Cardiac septum (tissue), 1 donor: ENCODE measurements at regions not wholly inside any gene's neighbourhood (a gene's known extent, or its start where the extent isn't known, plus 50 kb on each side); places are given as distances from the start of the nearest gene placed in this dataset.

Experiments
- DNase-seq: peaks from one replicate; pipeline ENCODE4 v3.0.0-alpha.2; 2020; ENCODE audit warnings: low spot score
- intact Hi-C: fragments of 100-400 bp; cut with DNase I; formaldehyde crosslinking; loops from one replicate; pipeline ENCODE4 v1.14.0; 2022
- donor health status: DM: no; HTN: no; CAD: no.

DNA sequence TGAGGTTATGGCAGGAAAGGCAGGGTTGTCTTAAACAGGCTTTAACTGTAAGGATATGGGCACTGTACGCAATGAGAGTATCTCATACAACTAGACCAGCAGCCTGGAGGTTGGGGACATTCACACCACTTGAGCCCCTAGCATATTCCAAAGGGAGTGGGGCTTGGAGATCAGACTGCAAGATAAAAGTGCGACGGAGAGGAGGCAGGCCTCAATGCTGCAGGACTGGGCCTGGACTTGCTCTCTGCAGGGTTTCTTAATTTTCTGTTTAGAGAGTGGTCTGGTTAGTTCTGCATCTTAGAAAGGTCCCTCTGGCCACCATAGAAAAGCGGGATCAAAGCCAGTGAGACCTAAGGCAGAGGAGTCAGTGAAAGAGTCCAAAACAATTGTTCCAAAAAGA lies 357.7 kb upstream of the NR2F2 start:
- DNase-seq: no peak
- intact Hi-C loops: no loop called here

DNA sequence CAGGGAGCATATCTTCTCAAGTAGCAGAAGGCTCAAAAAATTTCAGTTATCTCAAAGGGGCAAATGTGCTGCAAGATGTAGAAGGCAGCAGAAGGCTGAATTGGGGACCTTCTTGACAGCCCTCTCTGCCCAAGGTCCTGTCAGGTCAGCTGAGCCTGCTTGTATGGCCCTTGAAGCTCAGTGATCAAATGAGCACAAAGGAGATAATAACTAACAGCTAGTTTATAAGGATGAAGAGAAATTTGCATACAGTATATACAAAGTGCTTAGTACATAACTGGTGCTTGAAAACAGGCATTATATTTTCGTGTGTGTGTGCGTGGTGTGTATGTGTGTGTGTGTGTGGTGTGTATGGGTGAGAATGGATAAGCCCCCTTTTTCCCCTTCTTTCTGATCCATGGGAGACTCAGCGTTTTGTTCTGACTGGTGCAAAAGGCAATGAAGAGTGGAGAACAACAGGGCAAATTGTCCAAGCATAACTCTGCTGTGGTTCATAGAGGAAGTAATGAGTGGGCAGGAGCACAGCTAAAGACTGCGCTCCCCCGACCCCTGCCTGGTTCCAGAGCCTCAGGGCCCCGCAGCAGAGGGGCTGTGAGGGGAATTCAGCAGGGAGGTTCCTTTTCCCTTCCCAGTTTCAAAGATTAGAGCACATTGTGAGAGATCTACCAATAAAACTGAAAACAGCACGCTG lies 356.8 kb upstream of the NR2F2 start:
- intact Hi-C loops: no loop called here
- DNase-seq: no peak

DNA sequence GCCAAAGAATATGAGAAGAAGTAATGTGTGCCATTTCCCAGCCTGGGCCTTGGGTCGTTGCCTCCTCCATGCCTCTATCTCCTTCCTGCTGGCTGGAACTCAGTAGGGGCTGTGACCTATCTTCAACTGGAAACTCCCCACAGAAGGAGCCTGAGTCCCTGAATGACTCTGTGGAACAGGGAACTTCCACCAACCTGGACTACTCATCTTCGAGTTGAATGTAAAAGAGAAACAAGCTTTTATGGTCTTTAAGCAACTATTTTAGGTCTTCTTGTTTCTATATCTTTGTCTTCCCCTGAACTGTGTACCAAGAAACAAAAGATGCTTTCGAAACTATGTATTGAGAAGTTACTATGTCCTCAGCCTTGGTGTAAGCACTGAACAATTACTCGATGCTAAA lies 355.3 kb upstream of the NR2F2 start:
- no peak for DNase-seq
- intact Hi-C loops: no loop called here

DNA sequence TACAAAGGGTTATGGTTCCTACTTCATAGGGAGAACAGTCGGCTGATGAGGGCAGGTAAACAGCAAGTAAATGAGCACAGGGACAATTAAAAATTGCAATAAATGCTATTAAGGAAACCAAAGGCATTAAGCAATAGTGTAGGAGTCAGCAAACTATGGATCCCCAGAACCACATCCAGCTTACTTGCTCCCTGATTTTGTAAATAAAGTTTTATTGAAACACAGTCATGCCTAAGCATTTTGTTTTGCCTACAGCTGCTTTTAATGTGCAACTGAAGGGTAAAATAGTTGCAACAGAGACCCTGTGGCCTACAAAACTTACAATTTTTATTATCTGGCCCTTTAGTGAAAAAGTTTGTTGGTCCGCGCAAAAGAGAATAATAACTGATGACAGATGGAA lies 351.2 kb upstream of the NR2F2 start:
- intact Hi-C loops: no loop called here
- DNase-seq: no peak

DNA sequence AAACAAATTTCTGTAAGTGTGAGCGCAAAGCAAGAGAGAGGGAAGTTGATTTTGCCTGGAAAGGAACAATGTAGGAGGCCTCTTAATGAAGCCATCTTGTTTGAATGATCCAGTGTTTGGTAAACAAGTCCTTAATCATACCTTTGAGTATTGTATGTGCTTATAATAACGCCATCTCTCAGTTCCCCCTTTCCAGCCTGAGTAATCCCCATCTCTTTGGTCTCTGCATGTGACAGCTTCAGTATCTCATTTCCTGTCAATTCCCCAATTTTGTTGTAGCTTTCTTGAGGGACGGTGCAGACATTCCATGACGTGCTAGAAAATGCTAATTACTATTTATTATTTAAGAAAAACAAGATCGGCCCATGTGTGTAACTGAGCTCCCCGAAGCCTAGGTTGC lies 349.3 kb upstream of the NR2F2 start:
- DNase-seq: no peak
- intact Hi-C loops: no loop called here

DNA sequence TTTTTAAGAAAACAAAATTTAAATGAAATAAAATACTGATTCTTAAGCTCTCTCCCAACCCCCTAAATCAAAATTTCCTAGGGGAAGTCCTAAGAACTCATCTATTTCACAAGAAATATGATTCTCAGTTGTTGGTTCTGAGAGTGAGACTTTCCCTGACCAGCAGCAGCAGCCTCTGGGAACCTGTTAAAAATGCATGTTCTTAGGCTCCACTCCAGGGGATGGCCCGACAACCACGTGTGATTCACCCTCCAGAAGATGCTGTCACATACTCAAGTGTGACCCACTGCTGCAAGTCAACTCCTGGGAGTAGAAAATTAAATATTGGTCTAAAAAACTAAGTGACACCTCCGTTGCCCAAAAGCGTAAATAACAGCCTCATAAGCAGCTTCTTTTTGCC lies 343.2 kb upstream of the NR2F2 start:
- DNase-seq: no peak
- intact Hi-C loops: no loop called here

DNA sequence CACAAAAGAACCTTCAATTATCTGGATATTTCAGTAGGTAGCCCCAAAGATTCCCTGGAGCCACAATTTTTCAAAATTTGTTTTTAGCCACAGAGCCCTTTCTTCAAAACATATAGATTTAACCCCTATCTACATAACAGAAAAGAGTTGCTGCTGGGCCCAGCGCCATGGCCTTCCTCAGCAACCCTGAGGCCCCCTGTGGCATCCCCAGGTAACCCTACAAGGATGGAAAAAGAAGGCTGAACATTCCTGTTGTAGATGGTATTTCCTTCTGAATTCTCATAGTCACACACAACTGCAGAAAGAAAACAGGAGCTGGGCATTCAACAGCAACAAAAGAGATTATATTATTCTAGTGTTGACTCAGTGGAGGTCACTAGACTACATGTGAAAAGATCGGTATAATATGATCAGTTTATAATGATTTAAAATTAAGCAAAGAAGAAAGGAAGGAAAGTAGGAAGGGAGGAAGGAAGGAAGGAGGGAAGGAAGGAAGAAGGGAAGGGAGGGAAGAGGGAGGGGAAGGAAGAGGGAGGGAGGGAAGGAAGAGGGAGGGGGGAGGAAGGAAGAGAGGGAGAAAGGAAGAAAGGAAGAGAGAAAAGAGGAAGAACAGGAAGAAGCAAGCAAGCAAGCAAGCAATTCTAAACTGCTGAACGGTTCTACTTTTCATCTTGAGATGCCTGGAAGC lies 342.5 kb upstream of the NR2F2 start:
- DNase-seq: no peak
- intact Hi-C loops: no loop called here

DNA sequence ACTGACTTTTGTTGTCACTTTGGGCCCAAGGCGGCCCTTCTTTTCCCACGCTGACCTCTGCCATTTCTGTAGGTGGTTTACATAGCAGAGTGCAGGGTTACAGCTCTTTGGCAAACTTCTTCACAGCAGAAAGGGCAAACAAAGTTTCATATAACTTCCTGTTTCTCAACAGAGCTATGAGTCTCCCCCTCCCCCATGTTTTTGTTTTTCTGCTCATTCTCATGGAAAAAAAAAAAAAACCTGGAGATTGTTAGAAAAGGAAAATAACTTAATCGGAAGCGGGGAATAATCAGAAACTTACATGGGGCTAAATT lies 342.0 kb upstream of the NR2F2 start:
- intact Hi-C loops: no loop called here
- DNase-seq: no peak

DNA sequence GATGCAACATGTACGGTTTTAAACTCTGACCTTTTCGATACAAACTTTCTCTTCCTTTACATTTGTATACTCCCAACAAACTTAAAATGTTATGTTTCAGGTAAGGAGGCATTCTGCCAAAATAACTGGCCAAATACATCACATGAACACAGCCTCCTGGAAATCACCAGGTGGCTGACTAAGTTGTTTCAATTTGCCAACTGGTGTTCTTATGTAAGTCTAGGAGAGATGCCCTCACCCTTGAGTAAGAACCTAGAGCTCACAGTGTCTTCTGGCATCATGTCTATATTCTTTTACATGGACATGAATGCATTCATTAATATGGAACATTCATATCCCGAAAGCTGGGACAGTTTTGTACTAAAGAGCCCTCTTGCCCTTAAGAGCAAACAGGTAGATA lies 341.1 kb upstream of the NR2F2 start:
- no peak for DNase-seq
- intact Hi-C loops: no loop called here

DNA sequence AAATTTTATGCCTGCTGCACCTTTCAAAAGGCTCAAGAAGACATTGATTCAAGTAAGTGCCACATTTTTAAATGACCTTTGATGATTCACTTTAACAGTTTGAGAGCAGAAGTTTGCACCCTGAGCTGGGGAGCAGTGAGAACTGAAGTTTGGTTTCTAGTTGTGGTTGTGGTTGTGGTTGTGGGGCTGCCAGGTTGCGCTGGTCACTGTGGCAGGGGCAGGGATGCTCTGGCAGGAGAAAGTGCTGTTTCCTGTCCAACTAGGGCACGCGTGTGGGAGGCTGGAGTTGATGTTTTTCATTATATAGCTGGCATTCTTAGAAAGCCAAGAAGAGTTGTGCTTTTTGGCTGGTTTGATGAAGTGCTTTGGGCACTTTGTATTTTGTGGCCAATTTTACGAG lies 339.7 kb upstream of the NR2F2 start:
- no peak for DNase-seq
- intact Hi-C loops: no loop called here

DNA sequence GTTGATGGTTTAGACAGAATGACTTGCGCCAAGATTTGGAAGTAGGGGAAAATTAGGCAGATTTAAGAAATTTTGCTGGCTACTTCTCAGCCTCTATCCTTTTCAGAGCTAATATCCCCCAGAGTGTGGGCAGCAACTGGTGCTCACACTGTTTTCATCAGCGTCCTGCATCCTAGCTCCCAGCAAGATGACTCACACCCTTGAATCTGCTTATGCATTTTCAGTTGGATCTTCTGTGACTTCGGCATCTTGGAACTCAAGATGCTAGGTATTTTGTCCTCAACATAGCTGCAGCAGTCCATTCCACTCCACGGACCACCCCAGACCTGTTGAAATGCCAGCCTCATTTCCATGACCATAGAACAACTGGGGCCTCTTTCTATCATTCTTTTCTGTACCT lies 336.1 kb upstream of the NR2F2 start:
- intact Hi-C loops: no loop called here
- DNase-seq: no peak

DNA sequence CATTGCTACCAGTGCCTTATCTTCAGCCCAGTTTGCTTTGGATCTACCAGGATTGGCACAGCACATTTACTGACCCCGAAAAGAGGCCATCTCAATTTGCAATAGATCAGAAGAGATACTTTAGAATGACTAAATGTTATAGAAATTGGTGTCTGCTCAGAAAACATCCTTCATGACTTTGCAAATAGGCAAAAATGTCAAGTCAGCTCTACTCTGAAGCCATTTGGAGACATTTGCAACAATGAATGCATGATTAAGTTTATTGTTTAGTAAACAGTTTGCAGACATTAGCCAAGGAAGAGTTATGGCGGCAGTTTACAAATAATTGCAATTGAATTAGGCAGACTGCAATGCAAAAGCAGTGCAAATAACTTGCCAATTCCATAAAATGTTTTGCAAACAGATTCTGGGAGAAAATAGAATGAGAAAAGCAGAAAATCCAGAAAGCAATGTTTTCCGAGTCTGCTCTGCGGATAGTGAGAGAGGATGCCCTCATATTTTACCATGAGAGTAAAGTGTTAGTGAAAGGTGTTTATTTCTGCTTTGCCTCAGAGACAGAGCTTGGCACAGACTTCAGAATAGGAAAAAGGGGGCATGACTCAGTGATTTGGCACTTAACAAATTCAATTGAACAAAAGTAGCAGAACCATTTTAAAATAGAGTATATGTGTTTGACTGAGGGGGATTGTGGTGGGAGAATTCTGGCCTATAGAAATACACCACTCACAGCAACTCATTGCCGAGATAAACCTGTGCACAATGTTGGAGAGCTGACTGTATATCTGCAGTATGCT lies 334.9 kb upstream of the NR2F2 start:
- intact Hi-C loops: no loop called here
- no peak for DNase-seq

DNA sequence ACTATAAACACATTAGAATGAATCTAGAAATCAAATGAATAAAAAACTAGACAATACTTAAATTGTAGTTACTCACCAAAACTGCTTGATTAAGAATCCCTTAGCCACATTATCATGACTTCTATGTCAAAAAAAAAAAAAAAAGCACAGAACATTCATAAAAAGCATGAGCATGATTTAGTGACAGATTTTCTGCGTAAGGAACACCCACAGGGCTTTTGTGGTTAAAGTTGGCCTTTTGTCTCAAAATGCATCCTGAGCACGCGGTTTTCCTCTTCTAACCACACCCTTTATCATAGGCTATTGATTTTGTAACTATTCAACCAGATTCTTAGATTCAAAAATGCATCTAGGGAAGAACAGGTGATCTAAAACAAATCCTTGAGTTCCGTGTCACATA lies 334.0 kb upstream of the NR2F2 start:
- DNase-seq: no peak
- intact Hi-C loops: no loop called here

DNA sequence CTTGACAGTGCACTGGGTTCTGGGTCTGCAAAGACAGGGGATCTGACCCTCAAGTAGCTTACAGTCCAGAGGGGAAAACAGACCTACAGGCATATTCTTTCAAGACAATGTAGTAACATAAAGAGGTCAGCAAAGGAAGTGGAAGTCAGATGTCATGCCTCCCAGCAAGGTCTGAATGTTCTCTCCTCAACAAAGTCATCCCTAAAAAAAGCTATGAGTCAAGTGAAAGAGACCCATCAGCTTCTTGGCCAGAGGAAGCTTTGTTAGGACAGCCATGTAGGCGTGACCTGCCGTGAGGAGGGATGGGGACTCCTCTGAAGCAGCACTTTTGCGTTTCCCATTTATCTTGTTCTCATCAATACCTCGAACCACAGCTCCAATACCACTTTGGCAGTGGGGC lies 331.6 kb upstream of the NR2F2 start:
- intact Hi-C loops: no loop called here
- no peak for DNase-seq

DNA sequence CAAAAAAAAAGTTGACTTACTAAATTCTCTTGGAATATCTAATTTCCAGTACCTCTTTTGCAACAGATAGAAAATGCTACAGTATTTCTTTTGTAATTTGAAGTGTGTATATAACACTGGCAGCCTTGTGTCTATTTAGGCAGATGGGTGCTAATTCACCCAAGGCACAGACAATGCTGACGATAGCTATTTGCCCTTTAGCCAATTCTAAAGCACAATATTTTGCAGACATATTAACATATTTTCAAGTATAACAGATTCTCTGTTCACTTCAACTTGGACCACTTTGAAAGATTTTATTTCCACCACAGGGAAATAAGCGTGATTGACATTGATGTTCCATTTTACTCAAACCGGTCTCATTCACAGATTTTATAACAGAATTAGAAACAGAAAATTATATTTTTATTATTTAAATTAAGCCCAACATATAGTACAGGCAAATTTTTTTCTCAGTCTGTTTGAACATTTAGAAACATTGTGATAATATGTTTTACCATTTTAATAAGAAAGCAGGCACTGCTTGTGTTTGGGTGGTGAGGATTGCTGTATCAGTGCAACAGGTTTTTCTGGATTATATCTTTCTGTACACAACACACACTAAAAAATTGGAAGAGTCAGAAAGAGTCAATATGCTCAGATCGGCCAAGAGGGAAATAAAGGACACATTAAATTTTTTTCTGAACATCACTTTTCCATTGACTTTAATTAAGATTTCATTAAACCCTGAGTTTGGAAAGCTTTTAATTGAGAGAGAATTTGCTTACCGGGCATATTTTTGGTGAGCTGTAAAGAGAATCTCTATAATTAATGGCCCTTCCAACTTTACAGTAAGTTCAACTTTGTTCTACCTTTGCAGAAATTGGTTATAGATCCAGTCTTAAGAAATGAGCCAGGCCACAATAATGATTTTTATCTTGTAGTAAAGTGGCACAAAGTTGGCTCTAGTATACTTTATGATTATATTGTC lies 327.3 kb upstream of the NR2F2 start:
- DNase-seq: no peak
- intact Hi-C loops: no loop called here

DNA sequence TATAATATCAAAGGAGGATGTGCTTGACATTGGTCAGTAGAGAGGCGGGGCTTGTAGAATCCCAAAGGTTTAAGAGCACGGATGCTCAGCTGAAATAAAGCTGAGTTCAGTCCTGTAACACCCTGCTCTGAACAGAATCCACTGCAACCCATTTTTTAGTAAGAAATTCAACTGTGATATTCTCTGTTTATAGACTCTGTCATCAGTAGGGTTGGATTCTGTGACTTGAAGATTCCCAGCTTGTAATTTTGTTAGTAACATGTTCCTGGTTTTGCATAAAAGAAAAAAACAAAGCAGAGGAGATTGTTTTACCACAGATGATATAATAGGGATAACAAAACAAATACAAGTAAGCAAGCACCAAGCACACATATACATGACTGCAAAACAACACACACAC lies 324.6 kb upstream of the NR2F2 start:
- no peak for DNase-seq
- intact Hi-C loops: no loop called here

DNA sequence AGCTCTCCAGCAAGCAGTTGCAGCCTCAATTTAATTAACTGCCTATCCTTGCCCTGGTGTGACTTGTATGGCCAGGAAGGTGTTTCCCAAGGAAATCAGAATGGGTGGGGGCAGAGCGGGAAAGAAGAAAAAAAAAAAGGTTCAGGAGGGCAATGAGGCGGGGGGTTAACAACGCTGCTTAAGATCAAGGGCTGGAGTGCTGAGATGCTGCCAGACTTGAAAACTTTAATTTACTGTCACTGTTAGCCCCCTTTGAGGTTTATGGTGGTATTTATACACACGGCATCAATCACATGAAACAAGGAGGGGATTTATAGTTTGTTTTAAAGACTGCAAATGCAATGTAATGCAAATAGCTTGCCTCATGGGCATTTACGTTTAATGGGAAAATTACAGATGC lies 319.4 kb upstream of the NR2F2 start:
- intact Hi-C loops: no loop called here
- no peak for DNase-seq

DNA sequence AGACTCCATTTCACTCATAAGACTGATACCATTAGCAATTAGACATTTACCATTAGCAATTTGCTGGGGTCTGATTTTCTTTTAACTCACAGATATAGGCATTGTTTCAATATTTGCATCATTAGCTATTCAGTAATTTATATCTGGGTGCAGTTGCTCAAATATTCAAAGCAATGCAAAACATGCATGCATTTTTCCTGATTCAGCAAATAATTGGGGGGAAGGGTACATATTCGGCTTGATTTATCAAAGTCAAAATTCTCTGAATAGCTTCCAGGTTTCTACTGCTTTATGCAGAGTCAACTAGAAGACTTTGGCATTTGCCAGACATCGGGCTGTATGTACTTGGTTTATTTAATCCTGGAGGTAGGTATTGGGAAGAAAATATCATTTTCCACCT lies 315.6 kb upstream of the NR2F2 start:
- no peak for DNase-seq
- intact Hi-C loops: no loop called here

DNA sequence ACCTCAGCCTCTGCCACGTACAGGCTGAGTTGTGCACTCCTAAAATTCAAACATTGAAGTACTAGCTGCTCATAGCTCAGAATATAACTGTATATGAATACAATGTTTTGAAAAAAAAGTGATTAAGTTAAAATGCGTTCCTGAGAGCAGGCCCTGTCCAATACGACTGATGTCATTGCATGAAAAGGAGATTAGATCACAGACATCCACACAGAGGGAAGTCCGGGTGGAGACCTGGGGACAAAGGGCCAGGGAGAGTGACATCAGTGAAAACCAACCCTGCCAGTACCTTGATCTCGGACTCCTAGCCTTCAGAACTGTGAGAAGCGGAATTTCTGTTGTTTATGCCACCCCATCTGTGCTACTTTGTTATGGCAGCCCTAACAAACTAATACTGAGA lies 311.4 kb upstream of the NR2F2 start:
- DNase-seq: no peak
- intact Hi-C loops: no loop called here

DNA sequence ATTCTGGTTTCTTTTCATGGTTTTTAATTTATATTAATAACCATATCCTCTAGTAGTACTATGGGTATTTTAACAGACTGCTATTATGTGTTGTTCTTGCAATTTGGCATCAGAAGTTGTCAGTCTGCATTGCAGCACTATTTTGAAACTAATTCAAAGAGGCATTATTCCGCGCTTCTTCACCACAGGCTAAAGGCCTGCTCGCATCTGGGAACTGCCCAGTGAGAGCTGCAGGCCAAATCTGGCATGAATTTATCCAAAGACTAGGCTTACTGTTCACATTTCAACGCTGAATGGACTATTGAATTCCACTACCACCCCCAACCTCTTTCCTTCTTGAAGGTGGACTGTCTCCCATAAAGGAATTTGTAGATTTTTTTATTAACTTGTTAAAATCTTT lies 310.4 kb upstream of the NR2F2 start:
- intact Hi-C loops: no loop called here

More for the DNA sequence above, 310.4 kb upstream of the NR2F2 start:
- DNase-seq: no peak
